Spleen (tissue), 11 donors: ENCODE measurements at regions not wholly inside any gene's neighbourhood (a gene's known extent, or its start where the extent isn't known, plus 50 kb on each side); places are given as distances from the start of the nearest gene placed in this dataset.
"Not testable (repeated sequence)": the region's sequence is repeated elsewhere in the genome, so short reads cannot be mapped to it uniquely, and the experiment has no call there.

Source experiments
- DNase-seq: peaks from one replicate; pipeline ENCODE4 v3.0.0-alpha.2; 2020
- H3K27ac ChIP-seq, 8 donors: fragments of 200-600 bp; sonication (generic) in 7 of 8; 1 replicate in 4 of 8; 2 replicates in 4 of 8; pipeline versions ENCODE4 v1.5.0 to v1.8.0; 2016 to 2021; ENCODE audit warnings: inconsistent platforms in 4 of 8, mild to moderate bottlenecking in 4 of 8, moderate library complexity in 1 of 8
- H3K27me3 ChIP-seq, 7 donors: fragments of 200-600 bp; sonication (generic) in 6 of 7; replicated peaks in 1 of 7; 1 replicate in 4 of 7; 2 replicates in 3 of 7; pipeline versions ENCODE4 v1.5.0 to v1.8.0; 2016 to 2021; ENCODE audit warnings: inconsistent platforms in 3 of 7, mild to moderate bottlenecking in 1 of 7
- H3K36me3 ChIP-seq, 6 donors: fragments of 200-600 bp; sonication (generic) in 5 of 6; 1 replicate in 4 of 6; 2 replicates in 2 of 6; pipeline versions ENCODE4 v1.5.0 to v1.8.0; 2016 to 2021; ENCODE audit warnings: inconsistent platforms in 2 of 6
- H3K4me1 ChIP-seq, 6 donors: fragments of 200-600 bp; sonication (generic) in 5 of 6; 1 replicate in 3 of 6; 2 replicates in 3 of 6; pipeline versions ENCODE4 v1.5.0 to v1.8.0; 2016 to 2021; ENCODE audit warnings: inconsistent platforms in 3 of 6
- H3K4me3 ChIP-seq, 8 donors: fragments of 200-600 bp; sonication (generic) in 7 of 8; 1 replicate in 4 of 8; 2 replicates in 4 of 8; pipeline versions ENCODE4 v1.5.0 to v1.8.0; 2016 to 2021; ENCODE audit warnings: inconsistent platforms in 4 of 8, mild to moderate bottlenecking in 4 of 8, moderate library complexity in 2 of 8
- H3K9me3 ChIP-seq, 8 donors: fragments of 200-600 bp; sonication (generic) in 7 of 8; 1 replicate in 4 of 8; 2 replicates in 4 of 8; pipeline versions ENCODE4 v1.5.0 to v1.8.0; 2016 to 2021; ENCODE audit warnings: inconsistent platforms in 4 of 8
- CTCF ChIP-seq, 11 experiments: fragments of 200-600 bp in 7 of 11; fragments of 450-650 bp in 4 of 11; sonication (generic) in 4 of 11; IDR thresholded peaks in 8 of 11; conservative IDR thresholded peaks in 3 of 11; 1 replicate in 7 of 11; 2 replicates in 4 of 11; pipeline versions ENCODE4 v1.4.0 to v1.8.0; 2016 to 2021; ENCODE audit warnings: antibody characterized with exemption in 11 of 11, inconsistent platforms in 4 of 11, mild to moderate bottlenecking in 1 of 11
- POLR2A ChIP-seq, 3 donors: fragments of 450-650 bp; IDR thresholded peaks; one replicate each; pipeline ENCODE4 v1.5.1; 2017; ENCODE audit warnings: antibody characterized with exemption in 3 of 3, mild to moderate bottlenecking in 1 of 3
- POLR2AphosphoS5 ChIP-seq, 3 donors: sonication (generic); formaldehyde crosslinking; IDR thresholded peaks; one replicate each; pipeline ENCODE4 v1.5.1; 2017; ENCODE audit warnings: antibody characterized with exemption in 3 of 3
- WGBS, 5 donors: extraction: QIAGEN DNeasy Blood & Tissue Kit in 3 of 5; methylation state at CpG; one replicate each; pipeline versions ENCODE4 v1.1.5 to v1.1.7; 2013 to 2018; 5-methylcytosine and 5-hydroxymethylcytosine counted together
- intact Hi-C: fragments of 100-400 bp; cut with DNase I; formaldehyde crosslinking; loops from one replicate; pipeline ENCODE4 v1.15.0; 2023; ENCODE audit warnings: low total_unique reads
- donor health status: healthy with polysubstance abuse.
- donor health status: DM: no; HTN: no; CAD: no; lungs with moderate emphysema.
- donor health status: DM: no; HTN: no; CAD: no.
- donor health status: Bipolar disorder and iron deficiency.
- donor health status: healthy.
- donor health status: DM: no; HTN: no; CAD: no.
- donor health status: DM: yes; HTN: yes; CAD: no.

- peaks cover 0 to 11% (median 0%) of the 10 kb centered on the region in 8 donors for H3K9me3 ChIP-seq
- H3K4me1 ChIP-seq, result no peaks in the 10 kb centered on the region
- no peaks in the 10 kb centered on the region for H3K36me3 ChIP-seq
- DNase-seq, result no peak
- no peak overlapping the region for H3K27ac ChIP-seq
- no peak for TF ChIP-seq POLR2AphosphoS5 (IDR thresholded peaks at IDR 0.05)
- no peak for TF ChIP-seq CTCF (IDR thresholded peaks at IDR 0.05 in 8 of 11, conservative IDR thresholded peaks at IDR 0.05 in 3 of 11)
- no peak for TF ChIP-seq POLR2A (IDR thresholded peaks at IDR 0.05)
- peaks cover 0 to 21% (median 5%) of the 10 kb centered on the region in 7 donors for H3K27me3 ChIP-seq
- WGBS, 5 donors, result 74 to 94% (median 88%) methylated on average over 6 to 8 of the region's 8 CpGs
- no peak overlapping the region for H3K4me3 ChIP-seq
- intact Hi-C loops, result no loop called here
These were observed 91.2 kb upstream of the XAGE2 start for GRCh38 chrX:52277666-52278065.

- intact Hi-C loops, result no loop called here
- Histone ChIP-seq H3K4me1 (no peaks in the 10 kb centered on the region), H3K27ac (no peak overlapping the region), H3K4me3 (no peak overlapping the region), H3K27me3 (peaks cover 0 to 31% (median 5%) of the 10 kb centered on the region in 7 donors), H3K36me3 (no peaks in the 10 kb centered on the region), H3K9me3 (peaks cover 0 to 11% (median 0%) of the 10 kb centered on the region in 8 donors)
- TF ChIP-seq POLR2A (IDR thresholded peaks at IDR 0.05) (no peak), CTCF (IDR thresholded peaks at IDR 0.05 in 8 of 11, conservative IDR thresholded peaks at IDR 0.05 in 3 of 11) (no peak), POLR2AphosphoS5 (IDR thresholded peaks at IDR 0.05) (no peak)
- DNase-seq, result no peak
- WGBS, 5 donors, result 61 to 83% (median 67%) methylated on average over 2 of the region's 2 CpGs
These were observed 88.0 kb upstream of the XAGE2 start for GRCh38 chrX:52280812-52281211.

GRCh38 chrX:52284865-52285264 is 84.0 kb upstream of the XAGE2 start:
- no peak overlapping the region for H3K4me3 ChIP-seq
- H3K4me1 ChIP-seq, result no peaks in the 10 kb centered on the region
- H3K9me3 ChIP-seq, result peaks cover 0 to 29% (median 9%) of the 10 kb centered on the region in 8 donors
- no peak for DNase-seq
- 81 to 97% (median 86%) methylated on average over 9 to 14 of the region's 14 CpGs for WGBS, 5 donors
- intact Hi-C loops, result no loop called here
- H3K27ac ChIP-seq, result no peak overlapping the region
- no peak for TF ChIP-seq POLR2AphosphoS5 (IDR thresholded peaks at IDR 0.05)
- no peak for TF ChIP-seq POLR2A (IDR thresholded peaks at IDR 0.05)
- TF ChIP-seq CTCF (IDR thresholded peaks at IDR 0.05 in 8 of 11, conservative IDR thresholded peaks at IDR 0.05 in 3 of 11), result no peak
- no peaks in the 10 kb centered on the region for H3K36me3 ChIP-seq
- H3K27me3 ChIP-seq, result peaks cover 0 to 29% (median 0%) of the 10 kb centered on the region in 7 donors

- intact Hi-C loops, H3K27me3 ChIP-seq, H3K36me3 ChIP-seq, H3K4me1 ChIP-seq, H3K27ac ChIP-seq, H3K4me3 ChIP-seq, DNase-seq: not testable (repeated sequence)
- 40 to 73% (median 49%) methylated on average over 1 to 6 of the region's 6 CpGs for WGBS, 5 donors
- H3K9me3 ChIP-seq, result peaks cover 0 to 11% (median 0%) of the 10 kb centered on the region in 8 donors
These were observed 69.9 kb upstream of the XAGE2 start for GRCh38 chrX:52298968-52299367.

- H3K27me3 ChIP-seq, H3K9me3 ChIP-seq, H3K36me3 ChIP-seq, H3K27ac ChIP-seq, H3K4me3 ChIP-seq, intact Hi-C loops, H3K4me1 ChIP-seq, DNase-seq: not testable (repeated sequence)
- 76 to 90% (median 79%) methylated on average over 1 of the region's 1 CpG for WGBS, 5 donors
These were observed 60.3 kb upstream of the XAGE2 start for GRCh38 chrX:52308532-52308931.
